Ovary (tissue), 3 donors: ENCODE measurements at regions not wholly inside any gene's neighbourhood (a gene's known extent, or its start where the extent isn't known, plus 50 kb on each side); places are given as distances from the start of the nearest gene placed in this dataset.

Source experiments
- EP300 ChIP-seq: sonication (generic); formaldehyde crosslinking; IDR thresholded peaks from one replicate; pipeline ENCODE4 v1.6.1; 2017; ENCODE audit warnings: antibody characterized with exemption
- POLR2A ChIP-seq: fragments of 450-650 bp; IDR thresholded peaks from one replicate; pipeline ENCODE4 v1.6.1; 2017; ENCODE audit warnings: antibody characterized with exemption, mild to moderate bottlenecking, moderate library complexity
- TF ChIP-seq, protein P1 (sequence below), 3 donors: fragments of 450-650 bp in 2 of 3; fragments of 200-600 bp in 1 of 3; IDR thresholded peaks; one replicate each; pipeline versions ENCODE4 v1.5.1 to v1.8.0; 2016 to 2022; ENCODE audit warnings: antibody characterized with exemption in 3 of 3, mild to moderate bottlenecking in 1 of 3
- donor health status: DM: no; HTN: no; CAD: no.

DNA sequence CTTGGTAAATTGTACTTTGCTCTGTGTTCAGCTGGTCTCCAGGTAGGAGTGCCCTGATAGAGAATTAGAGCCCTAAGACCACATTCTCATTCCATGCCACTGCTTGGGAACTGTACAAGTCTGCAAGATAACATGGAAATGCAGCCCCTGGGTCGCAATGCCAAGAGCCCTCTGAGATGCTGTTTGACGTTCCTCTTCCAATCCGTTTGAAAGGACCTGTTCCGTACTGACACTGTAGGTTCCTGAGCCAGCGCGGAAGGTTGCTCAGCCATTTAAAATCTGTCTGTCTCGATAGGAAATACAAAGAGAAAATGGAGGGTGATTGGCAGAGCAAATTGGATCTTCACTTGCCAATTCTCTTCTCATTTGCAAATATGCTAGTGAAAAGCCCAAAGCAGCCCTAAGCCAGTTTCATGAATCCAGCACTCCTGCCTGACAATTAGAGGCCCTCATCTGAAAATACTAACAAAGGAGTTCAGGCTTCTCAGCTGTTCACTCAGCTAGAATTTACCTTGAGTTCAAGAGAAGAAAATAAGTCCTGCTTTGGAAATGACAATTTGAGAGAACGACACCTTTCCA lies 100.6 kb upstream of the AFDN start:
- TF ChIP-seq, protein P1, sequence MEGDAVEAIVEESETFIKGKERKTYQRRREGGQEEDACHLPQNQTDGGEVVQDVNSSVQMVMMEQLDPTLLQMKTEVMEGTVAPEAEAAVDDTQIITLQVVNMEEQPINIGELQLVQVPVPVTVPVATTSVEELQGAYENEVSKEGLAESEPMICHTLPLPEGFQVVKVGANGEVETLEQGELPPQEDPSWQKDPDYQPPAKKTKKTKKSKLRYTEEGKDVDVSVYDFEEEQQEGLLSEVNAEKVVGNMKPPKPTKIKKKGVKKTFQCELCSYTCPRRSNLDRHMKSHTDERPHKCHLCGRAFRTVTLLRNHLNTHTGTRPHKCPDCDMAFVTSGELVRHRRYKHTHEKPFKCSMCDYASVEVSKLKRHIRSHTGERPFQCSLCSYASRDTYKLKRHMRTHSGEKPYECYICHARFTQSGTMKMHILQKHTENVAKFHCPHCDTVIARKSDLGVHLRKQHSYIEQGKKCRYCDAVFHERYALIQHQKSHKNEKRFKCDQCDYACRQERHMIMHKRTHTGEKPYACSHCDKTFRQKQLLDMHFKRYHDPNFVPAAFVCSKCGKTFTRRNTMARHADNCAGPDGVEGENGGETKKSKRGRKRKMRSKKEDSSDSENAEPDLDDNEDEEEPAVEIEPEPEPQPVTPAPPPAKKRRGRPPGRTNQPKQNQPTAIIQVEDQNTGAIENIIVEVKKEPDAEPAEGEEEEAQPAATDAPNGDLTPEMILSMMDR (IDR thresholded peaks at IDR 0.05) = no peak
- TF ChIP-seq EP300 (no peak), POLR2A (no peak)
